NCI-H226 (cell line): ENCODE measurements at regions not wholly inside any gene's neighbourhood (a gene's known extent, or its start where the extent isn't known, plus 50 kb on each side); places are given as distances from the start of the nearest gene placed in this dataset.
A peak's percentile ranks its signal among the peaks of the same experiment; 100 is the strongest.

ENCODE experiments used
- DNase-seq: peaks from one replicate; pipeline ENCODE4 v3.0.0-alpha.2; 2015

DNA sequence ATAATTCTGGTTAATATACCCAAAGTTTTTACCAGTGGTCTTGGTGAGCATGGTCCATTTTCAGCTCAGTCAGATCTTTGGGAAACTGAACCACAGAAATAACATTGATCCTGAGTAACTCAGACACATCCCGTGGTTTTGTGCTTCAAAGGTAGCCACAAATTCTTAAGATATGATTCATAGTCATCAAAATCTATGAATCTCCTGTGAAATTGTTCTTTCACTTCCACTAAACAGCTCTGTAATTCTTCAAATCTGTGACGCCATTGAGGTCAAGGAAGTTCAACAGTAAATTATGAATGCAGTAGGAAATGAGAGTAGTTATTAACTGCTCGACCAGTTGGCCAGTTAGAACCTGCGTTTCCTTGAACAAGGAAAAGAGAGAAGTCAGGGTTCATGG lies 147.3 kb downstream of the IRS1 start:
- peak; percentile 95 for DNase-seq

DNA sequence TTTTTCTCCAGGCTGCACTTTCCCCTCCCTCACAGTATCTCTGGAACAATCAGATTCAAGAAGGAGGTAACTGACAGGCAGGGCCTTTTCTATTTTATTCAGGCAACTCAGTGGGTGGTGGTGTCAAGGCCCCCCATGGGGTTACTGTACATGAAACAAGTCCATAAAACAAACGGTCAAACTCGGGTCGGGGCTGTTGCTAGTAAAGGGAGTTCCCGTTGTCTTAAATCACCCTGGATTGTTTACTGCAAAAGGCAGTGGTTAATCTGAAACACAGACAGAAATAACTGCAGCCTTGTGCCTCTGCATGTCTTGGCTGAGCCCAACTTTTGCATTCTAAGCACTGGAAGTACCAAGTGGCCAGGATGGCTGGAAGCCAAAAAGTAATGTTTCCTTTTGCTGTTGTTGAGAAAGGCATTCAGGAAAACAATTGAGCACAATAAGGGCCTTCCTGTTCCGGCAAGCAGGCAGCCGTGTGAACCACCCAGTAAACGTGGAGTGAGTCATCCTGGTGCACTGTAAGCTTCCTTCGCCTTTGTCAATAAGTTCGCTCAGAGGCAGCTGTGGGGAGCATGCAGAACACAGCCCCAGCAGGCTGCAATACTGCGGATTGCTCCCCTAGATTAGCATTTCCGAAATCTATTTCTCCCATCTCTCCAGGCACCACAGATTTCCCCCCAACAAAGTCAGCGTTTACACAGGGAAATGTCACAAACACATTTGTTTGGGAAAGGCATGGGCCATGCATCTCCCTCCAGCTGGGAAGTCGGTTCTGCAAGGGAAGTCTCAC lies 149.6 kb downstream of the IRS1 start:
- peak; percentile 53 for DNase-seq

DNA sequence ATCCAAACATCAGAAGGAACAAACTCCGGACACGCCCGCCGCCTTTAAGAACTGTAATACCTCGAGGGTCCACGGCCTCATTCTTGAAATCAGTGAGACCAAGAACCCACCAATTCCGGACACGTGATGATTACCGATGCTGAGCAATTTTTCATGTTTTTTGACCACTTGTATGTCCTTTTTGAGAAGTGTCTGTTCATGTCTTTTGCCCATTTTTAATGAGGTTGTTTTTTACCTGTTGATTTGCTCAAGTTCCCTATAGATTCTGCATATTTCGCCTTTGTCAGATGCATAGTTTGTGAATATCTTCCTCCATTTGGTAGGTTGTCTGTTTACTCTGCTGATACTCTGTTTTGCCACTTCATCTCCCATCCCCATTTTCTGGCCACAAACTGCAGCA lies 150.4 kb downstream of the IRS1 start:
- no peak for DNase-seq

DNA sequence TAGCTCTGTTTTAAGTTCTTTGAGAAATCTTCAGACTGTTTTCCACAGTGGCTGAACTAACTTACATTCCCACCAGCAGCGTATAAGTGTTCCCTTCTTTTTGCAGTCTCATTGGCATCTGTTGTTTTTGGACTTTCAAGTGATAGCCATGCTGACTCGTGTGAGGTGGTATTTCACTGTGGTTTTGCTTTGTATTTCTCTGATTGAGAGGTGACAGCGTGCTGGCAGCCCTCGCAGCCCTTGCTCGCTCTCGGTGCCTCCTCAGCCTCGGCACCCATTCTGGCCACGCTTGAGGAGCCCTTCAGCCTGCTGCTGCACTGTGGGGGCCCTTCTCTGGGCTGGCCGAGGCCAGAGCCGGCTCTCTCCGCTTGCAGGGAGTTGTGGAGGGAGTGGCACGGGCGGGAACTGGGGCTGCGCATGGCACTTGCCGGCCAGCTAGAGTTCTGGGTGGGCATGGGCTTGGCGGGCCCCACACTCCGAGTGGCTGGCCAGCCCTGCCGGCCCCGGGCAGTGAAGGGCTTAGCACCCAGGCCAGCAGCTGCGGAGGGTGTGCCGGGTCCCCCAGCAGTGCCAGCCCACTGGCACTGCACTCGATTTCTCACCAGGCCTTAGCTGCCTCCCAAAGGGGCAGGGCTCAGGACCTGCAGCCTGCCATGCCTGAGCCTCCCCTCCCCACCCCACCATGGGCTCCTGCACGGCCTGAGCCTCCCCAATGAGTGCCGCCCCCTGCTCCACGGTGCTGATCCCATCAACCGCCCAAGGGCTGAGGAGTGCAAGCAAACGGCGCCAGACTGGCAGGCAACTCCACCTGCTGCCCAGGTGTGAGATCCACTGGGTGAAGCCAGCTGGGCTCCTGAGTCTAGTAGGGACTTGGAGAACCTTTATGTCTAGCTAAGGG lies 151.8 kb downstream of the IRS1 start:
- peak; percentile 15 for DNase-seq

DNA sequence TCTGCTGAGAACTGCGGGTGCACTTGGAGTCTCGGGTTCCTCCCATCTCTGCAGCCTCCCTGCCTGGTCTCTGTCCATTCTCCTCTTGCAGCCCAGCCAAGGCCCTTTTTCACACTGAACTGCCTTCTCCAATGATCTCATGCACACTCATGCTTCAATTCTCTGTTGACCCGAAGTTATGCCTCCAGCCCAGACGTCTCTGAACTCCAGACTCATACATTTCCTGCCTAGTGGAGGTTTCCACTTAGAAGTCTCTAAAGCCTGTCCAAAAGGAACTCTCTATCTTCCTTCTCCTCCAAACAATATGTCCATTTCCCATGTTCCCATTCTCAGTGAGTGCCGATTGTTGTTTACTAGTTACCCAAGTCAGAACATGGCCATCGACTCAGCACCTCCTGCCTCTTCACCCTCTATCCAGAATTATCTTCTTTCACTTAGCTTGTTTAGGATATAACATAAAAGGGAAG lies 155.2 kb downstream of the IRS1 start:
- peak; percentile 74 for DNase-seq

DNA sequence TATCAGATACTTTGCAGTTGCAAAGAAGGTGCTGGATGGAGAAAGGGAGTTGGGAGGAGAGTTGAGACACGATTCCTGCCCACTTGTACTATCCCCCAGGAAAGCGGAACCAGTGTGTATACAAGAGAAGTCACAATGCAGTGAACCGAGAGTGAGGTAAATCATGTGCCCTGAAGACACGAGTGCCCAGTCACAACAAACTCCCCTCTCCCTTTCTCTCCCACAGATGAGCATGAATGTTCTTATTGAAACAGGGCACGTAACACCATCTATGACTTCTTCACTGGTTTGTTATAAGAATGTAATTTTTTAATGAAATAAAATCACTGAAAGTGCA lies 155.7 kb downstream of the IRS1 start:
- no peak for DNase-seq

DNA sequence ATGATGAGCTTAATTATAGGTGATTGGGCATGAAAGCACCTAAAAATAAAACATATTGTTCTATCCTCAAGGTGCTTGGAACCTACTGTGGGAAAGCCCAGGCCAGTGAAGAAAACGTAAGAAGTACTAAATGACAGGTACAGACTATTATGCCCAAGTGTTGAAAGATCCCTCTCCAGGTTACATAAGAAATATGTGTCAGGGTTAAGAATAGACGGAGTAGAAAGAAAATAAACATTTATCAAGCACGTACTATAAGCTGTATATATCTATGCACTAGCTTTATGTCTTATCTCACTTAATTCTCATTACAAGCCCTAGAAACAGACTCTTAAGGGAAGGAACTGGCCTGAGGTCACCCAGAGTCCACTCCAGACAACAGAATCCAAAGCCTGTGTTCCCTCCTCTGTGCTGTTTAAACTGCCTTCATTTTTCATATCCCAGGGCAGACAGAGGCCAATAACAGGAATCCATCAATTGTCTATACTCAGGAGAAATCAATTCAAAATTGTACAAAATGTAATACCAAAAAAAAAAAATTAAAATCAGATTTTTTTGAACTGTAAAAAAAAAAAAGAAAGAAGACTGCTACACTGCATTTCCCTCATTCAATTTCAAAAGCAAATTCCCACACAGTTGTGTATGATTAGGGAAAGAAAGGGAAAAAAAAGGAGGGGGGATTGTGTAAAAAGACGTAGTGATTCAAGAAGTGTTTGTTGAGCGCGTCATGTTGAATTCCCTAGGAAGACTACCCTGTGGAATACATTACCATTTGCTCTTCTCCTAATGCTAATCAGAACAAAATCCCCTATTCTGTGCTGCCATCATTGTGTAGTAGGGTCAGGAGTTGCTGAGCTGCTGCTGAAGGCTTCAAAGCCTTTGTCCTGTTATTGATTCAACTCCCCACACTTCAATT lies 156.3 kb downstream of the IRS1 start:
- no peak for DNase-seq

DNA sequence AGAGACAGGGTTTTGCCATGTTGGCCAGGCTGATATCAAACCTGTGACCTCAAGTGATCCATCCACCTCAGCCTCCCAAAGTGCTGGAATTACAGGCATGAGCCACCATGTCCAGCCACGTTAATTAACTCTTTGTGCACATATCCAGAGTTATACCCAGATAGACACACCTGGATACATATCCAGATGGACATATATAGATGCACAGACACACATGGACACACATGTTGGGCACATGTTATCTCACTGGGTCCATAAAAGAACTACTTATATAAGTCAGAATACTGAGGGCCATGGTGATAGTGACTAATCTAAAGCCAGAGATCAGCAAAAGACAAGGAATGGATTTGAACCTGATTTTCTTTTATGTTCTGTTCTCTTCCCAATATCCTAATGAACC lies 158.6 kb downstream of the IRS1 start:
- DNase-seq = no peak

DNA sequence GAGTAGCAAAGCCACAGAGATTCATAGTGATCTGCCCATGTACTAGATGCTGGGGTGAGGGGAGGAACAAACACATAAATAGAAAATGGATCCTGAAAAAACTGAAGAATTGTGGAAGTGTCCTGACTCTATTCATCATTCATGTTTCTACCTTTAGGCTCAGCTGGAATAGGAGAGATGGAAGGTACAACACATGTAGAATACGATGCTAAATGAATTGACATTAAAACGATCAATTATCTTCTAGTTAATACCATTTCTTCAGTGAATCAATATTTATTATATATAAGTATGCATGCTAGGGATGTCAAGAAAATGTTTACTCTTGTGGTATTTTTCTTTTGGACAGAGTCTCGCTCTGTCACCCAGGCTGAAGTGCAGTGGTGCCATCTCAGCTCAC lies 159.1 kb downstream of the IRS1 start:
- no peak for DNase-seq

DNA sequence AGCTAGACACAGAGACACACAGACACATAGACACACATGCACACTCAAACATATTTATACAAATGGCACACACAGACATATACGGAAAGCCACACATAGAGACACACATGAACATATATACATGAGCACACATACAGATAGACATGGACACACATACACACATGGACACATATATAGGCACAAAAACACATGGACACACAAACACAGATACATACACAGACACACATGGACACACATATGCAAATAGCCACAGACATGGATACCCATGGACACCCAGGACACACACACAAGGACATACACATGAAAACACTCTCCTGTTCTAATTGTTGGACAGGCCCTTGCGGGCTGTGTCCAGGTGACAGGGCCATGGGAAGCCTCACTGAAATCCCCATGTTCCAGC lies 160.1 kb downstream of the IRS1 start:
- no peak for DNase-seq

DNA sequence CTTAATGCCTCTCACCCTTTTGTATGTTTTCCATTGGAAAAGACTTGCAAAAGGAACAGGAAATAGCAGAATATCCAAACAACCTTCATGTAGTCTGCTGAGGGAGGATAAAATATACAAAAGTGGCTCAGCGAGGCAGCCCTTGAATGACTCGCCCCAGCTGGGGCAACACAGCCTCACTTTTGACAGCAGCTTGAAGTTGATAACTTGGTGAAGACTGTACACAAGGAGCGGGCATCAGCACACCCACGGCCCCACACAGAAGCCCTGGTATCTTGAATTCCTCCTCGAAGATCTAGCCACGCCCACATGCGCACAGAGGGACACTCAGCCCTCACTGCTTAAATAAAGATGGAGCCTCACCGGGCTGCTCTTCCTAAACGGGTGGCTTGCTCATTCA lies 161.0 kb downstream of the IRS1 start:
- DNase-seq = peak; percentile 34

DNA sequence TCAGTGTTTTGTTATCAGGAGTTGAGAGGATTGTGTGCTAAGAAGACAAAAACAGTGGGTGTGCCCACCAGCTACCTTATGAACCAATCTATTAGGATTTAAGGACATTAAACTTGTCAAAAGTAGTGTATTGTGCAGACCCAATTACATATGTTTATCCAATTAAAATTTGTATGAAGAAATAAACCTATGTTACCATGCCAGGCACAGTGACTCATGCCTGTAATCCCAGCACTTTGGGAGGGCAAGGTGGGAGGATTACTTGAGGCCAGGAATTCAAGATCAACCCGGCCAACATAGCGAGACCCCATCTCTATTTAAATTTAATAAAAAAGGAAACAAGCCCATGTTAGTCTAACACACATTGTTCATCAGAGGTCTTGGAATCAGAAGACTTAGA lies 162.2 kb downstream of the IRS1 start:
- no peak for DNase-seq

DNA sequence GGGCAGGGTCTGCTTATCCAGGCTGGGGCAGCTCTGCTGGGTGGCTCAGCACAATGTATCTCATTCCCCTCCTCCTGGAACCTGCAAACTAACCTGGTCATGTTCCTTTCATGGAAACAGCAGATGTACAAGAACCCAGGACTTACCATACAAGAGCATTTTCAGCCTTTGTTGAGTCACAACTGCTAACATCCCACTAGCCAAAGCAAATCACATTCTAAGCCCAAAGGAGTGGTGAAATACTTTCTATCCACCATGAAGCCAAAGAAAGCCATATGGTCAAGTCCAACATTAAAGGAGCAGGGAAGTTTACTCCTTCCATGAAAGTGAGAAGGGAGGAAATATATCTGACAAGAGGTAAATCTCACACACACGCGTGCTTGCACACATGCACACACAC lies 163.0 kb downstream of the IRS1 start:
- DNase-seq = no peak

DNA sequence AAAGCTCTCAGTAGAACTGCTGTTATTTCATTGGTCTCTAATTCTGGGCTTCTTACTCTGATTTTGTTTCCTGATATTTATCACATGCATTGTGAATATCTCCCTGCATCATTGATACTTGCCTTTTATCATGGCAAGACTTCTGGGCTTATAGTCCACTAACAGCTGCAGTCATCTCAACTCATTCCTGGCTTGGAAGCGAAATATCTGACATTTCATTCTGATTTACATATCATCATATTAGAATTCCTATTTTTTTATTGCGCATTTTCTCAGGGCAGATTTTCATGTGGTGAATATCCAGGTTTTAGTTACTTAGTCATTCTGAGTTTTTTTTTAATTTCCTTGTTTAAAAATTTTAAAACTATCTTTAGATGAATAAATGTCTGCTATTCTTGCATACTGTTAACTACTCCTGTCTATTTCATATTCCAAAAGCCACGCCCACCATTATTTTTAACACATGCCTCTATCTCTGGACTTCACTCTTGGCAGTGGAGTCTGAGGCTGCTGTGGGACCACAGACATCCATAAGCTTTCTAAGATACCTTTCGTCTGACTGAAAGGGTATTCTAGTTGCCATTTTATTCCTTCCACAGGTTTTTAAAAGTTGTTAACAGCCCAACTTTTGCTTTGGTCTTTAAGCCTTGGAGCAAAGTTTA lies 164.5 kb downstream of the IRS1 start:
- DNase-seq = no peak

DNA sequence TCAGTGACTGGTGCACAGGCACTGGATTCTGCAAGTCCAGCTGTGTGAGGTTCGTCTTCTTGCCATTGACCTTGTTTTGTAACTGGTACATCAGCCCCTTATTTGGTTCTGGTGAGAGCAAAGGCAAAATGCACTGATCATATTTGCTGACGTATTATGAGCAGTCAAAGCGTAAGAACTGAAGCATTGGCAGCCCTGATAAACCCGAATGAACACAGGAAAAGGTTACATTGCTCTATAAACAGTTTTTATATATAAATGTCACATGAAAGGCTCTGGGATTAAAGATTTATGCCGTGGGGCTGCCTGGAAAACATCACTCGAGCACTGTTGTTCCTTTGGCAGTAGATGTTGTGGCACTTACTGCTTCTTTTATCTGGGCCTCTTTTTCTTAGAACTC lies 167.9 kb downstream of the IRS1 start:
- DNase-seq = no peak

DNA sequence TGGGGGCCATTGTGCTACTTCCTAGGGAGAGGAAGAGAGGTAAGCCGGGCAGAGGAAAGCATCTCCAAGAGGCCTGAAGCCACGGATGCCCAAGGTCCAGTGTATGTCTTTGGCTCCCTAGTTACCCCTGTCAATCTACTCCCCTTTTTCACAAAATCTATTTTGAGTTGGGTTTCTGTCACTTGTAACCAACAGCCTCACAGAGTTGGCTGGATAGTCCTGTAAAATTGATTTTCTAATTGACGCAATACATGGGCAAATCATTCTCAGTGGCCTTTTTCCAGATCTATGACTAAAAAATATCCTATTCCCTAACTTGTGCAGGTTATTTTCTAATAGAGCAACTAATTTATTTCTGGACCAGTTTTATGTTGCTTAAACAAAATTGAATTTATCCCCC lies 168.4 kb downstream of the IRS1 start:
- DNase-seq = no peak

DNA sequence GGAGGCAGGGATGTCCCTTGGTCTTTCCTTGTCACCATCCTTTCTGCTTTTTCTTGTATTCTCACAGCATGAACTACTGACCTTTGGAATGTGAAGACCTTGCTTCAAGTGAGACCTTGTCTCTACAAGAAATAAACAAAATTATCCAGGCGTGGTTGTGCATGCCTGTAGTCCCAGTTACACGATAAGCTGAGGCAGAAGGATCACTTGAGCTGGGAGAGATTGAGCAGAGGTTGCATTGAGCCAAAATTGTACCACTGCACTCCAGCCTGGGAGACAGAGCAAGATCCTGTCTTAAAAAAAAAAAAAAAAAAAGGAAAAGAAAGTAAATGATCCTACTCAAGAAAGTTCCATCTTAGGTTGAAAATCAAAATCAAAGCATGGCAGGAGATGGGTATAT lies 173.7 kb downstream of the IRS1 start:
- no peak for DNase-seq

DNA sequence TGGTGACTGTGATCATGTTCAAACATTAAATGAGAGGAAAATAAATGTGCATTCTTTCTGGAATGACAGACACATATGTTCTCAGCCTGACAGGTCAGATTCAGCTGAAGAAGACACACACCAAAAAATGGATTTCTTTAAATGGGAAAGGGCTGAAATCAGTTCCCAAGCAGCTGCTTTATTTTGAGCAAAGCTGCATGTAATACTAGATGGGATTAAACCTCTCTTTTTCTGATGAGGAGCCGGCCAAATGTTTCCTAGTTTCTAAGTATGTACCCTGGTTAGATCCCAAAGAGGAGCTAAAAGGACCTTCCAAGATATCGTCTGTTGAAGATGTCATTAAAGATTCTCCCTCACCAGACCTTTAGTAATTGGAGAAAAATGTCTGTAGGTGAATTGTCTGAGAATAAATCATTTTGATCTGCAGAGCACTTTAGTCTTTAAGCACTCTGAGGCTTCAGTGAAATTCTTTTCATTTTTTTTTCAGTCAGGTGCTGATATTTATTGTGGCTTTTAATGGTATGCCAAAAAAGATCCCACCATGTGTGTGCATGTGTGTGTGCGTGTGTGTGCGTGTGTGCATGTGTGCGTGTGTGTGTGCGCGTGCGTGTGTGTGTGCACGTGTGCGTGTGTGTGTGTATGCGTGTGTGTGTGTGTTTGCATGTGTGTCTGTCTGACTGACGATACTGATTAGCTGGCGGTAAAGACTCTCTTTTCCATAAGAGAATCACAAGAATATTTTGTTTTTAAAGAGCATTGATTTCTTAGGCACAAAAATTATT lies 175.8 kb downstream of the IRS1 start:
- DNase-seq = no peak

DNA sequence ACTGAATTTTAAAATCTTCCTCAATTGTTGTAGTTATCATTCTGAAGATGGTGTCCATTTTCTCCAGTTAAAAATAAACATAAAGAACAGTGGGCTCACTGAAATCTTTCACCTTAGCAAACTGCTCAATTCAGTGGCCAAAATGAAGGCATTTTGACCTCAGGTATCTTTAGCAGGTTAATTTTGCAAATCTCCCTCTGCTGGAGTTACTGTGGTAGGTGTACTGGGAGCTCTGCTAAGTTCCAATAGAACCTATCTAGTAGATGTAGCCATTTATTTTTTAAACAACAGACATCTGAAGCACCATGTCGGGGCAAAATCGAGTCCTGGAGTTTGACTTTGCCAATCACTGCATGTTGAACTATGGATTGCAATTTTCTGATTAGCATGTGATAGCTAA lies 177.1 kb downstream of the IRS1 start:
- no peak for DNase-seq

DNA sequence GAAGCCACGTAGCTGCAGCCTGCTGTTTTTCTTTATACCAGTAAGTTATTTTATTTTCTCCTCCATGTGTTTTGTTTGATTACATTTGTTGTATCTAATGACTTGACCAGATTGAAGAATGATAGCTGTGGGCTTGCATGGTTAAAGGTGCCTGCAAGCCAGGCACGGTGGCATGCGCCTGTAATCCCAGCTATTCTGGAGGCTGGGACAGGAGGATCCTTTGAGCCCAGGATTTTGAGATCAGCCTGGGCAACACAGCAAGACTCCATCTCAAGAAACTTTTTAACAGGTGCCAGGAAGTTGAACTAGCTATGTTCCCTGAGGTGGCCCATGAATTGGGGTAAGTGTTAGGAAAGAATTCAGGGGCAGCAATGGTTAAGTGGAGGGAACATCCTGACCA lies 179.4 kb downstream of the IRS1 start:
- DNase-seq = no peak

DNA sequence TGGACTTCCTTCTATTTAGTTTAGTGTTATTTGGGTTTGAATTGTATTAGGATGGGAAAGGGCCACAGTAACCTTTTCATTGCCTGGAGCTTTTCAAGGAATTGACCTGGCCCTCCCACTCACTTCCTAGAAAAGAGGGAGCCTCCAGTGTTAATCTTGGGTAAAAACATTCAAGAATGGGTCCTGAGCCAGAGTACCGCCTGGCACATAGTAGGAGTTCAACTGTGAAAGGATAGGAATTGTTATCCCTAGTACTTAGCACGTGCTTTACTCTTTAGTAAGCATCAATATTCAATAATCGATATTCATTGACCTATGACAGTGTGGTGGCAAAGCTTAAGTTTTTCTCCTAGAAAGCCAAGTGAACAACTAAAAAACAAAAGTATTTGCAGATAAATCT lies 179.9 kb downstream of the IRS1 start:
- no peak for DNase-seq
